Retinal pigment epithelial cell (primary cell): ENCODE measurements at regions not wholly inside any gene's neighbourhood (a gene's known extent, or its start where the extent isn't known, plus 50 kb on each side); places are given as distances from the start of the nearest gene placed in this dataset.

Experiments used
- DNase-seq: peaks from one replicate; pipeline ENCODE4 v3.0.0-alpha.2; 2010; ENCODE audit warnings: low read depth
- H3K4me3 ChIP-seq: 2 replicates; pipeline ENCODE4 v1.5.1; 2011; ENCODE audit warnings: mild to moderate bottlenecking, low read length, control low read depth, moderate library complexity
- CTCF ChIP-seq: conservative IDR thresholded peaks from 2 replicates; pipeline ENCODE4 v1.5.1; 2011; ENCODE audit warnings: low read depth, low read length, control low read depth, inconsistent platforms

GRCh38 chr10:131667047-131667446 is 233.8 kb upstream of the PPP2R2D start:
- TF ChIP-seq CTCF, result no peak
- no peak for DNase-seq
- H3K4me3 ChIP-seq, result no peak overlapping the region

GRCh38 chr10:131667561-131667960 is 233.2 kb upstream of the PPP2R2D start:
- TF ChIP-seq CTCF, result no peak
- H3K4me3 ChIP-seq, result no peak overlapping the region

GRCh38 chr10:131668903-131669302 is 231.9 kb upstream of the PPP2R2D start:
- H3K4me3 ChIP-seq, result no peak overlapping the region
- DNase-seq, result no peak
- TF ChIP-seq CTCF, result no peak

More at GRCh38 chr10:131667561-131667960, 233.2 kb upstream of the PPP2R2D start:
- DNase-seq, result no peak

GRCh38 chr10:131669838-131670237 is 231.0 kb upstream of the PPP2R2D start:
- no peak for DNase-seq
- no peak for TF ChIP-seq CTCF
- H3K4me3 ChIP-seq, result no peak overlapping the region

- no peak overlapping the region for H3K4me3 ChIP-seq
- no peak for TF ChIP-seq CTCF
- DNase-seq, result no peak
Observed at GRCh38 chr10:131670341-131670740, 230.5 kb upstream of the PPP2R2D start.

GRCh38 chr10:131673396-131673795 is 227.4 kb upstream of the PPP2R2D start:
- H3K4me3 ChIP-seq, result no peak overlapping the region
- TF ChIP-seq CTCF, result no peak
- no peak for DNase-seq

- no peak for TF ChIP-seq CTCF
- DNase-seq, result no peak
Observed at GRCh38 chr10:131674130-131674529, 226.7 kb upstream of the PPP2R2D start.

More at GRCh38 chr10:131674130-131674529, 226.7 kb upstream of the PPP2R2D start:
- no peak overlapping the region for H3K4me3 ChIP-seq
